T-helper 2 cell treated with Interferon-gamma antibody and Interleukin-4, amounts not matched to agents 5 μg/mL and 100 μg/mL, for 36 hours (primary cell): ENCODE measurements at regions not wholly inside any gene's neighbourhood (a gene's known extent, or its start where the extent isn't known, plus 50 kb on each side); places are given as distances from the start of the nearest gene placed in this dataset.
"Not testable (repeated sequence)": the region's sequence is repeated elsewhere in the genome, so short reads cannot be mapped to it uniquely, and the experiment has no call there.

Experiments used
- DNase-seq: peaks from one replicate; pipeline ENCODE4 v3.0.0; 2021; ENCODE audit warnings: low spot score
- H3K27ac Mint-ChIP-seq: one replicate; pipeline ENCODE4 v1.8.0; 2021; ENCODE audit warnings: mild to moderate bottlenecking, mixed read lengths
- H3K27me3 Mint-ChIP-seq: one replicate; pipeline ENCODE4 v1.8.0; 2021; ENCODE audit warnings: low read depth, mixed read lengths
- H3K36me3 Mint-ChIP-seq: one replicate; pipeline ENCODE4 v1.8.0; 2021; ENCODE audit warnings: low read depth, mixed read lengths
- H3K4me1 Mint-ChIP-seq: one replicate; pipeline ENCODE4 v1.8.0; 2021; ENCODE audit warnings: low read depth, mixed read lengths
- H3K4me3 Mint-ChIP-seq: one replicate; pipeline ENCODE4 v1.8.0; 2022; ENCODE audit warnings: mild to moderate bottlenecking, moderate library complexity, mixed read lengths
- H3K9me3 Mint-ChIP-seq: one replicate; pipeline ENCODE4 v1.8.0; 2021; ENCODE audit warnings: mixed read lengths

DNA sequence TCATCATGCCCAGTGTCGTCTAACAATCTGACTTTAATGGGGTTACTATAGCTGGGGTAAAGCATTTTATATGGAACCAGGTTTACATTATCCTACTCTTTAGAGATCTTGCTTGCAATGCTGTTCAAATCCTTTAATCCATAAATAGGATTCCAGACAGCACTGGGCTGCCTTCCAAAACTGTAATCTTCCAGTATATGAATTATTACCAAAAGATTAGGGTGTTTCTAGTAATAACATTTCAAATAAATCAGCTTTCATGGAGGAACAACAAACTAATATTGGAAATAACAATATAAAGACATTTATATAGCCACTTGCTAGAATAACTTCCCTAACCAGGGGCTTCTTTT lies 88.6 kb upstream of the PLXNA2 start:
- peaks cover 14% of the 10 kb centered on the region for H3K27me3 Mint-ChIP-seq
- no peaks in the 10 kb centered on the region for H3K9me3 Mint-ChIP-seq
- no peaks in the 10 kb centered on the region for H3K36me3 Mint-ChIP-seq
- DNase-seq: no peak
- H3K27ac Mint-ChIP-seq: no peak overlapping the region
- no peaks in the 10 kb centered on the region for H3K4me1 Mint-ChIP-seq
- H3K4me3 Mint-ChIP-seq: no peak overlapping the region

DNA sequence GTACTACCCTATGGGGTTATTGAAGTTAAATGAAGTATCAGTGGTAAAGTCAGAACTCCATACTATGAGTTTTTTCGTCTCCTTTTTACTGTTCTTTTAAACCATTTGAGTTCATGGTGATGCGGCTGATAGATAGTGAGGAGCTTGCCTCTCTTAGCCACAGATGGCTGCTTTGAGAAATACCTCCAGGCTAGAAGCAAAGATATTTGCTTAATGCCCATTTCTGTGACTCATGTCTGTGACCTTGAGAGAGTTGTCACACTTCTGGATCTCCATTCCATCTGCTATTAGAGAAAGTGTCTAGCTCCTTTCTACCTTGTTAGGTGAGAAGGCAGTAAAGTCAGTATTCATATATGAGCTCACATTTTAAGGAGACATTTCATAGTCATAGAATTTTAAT lies 89.5 kb upstream of the PLXNA2 start:
- DNase-seq: no peak
- H3K9me3 Mint-ChIP-seq: no peaks in the 10 kb centered on the region
- H3K4me3 Mint-ChIP-seq: no peak overlapping the region
- no peaks in the 10 kb centered on the region for H3K4me1 Mint-ChIP-seq
- no peak overlapping the region for H3K27ac Mint-ChIP-seq
- H3K36me3 Mint-ChIP-seq: no peaks in the 10 kb centered on the region
- H3K27me3 Mint-ChIP-seq: peaks cover 14% of the 10 kb centered on the region

DNA sequence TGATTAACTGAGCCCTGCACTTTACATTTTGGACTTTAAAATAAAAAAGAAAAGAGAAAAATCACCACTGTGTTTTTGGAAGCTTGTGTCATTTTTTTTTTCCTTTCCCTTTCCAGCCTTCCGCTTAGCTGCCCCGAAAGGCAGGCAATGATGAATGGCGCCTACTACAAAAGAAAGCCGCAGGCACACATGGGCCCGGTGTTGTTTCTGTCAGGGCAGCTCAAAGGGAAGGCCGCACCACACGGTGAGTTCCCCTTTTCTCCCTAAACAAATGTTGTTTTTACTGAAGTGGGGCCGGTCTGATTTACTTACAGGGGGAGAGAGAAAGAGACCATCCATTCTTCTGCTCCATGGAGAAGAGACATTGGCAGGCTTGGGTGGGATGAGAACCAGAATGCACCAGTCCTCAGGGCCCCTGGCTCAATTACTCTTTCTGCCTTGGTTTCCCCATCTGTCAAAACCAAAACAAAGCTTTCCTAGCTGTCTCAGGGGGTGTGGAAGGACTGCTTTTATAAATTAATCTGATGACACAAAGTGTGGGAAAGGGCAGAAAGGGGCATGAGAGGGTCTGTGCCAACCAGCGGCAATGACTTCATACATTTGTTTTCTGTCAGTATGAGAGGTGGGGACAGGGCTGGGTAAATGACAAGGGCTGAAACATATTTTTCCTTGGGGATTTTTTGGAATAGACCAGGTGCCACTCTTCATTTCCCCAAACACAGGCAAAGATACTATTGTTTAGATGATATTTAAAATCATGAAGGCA lies 91.4 kb upstream of the PLXNA2 start:
- DNase-seq: no peak
- no peak overlapping the region for H3K4me3 Mint-ChIP-seq
- no peaks in the 10 kb centered on the region for H3K36me3 Mint-ChIP-seq
- H3K9me3 Mint-ChIP-seq: no peaks in the 10 kb centered on the region
- peaks cover 11% of the 10 kb centered on the region for H3K27me3 Mint-ChIP-seq
- no peaks in the 10 kb centered on the region for H3K4me1 Mint-ChIP-seq
- no peak overlapping the region for H3K27ac Mint-ChIP-seq

DNA sequence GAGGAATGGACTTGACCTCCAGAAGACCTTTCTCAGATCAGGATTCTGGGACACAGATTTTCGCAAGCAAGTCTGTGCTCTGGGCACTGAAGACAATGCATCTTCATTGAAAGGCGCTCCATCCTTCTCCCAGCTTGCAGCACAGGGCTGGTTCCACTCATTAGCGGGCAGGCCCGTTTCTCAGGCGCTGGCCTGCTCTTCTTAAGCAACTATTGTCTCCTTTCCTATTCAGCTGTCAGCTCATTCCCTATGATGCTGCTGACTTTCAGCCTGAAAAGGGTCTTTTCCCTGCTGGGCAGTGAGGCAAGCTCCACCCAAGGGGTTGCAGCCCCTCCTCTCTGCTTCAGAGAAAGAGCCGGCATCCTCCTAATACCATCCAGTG lies 91.9 kb upstream of the PLXNA2 start:
- H3K36me3 Mint-ChIP-seq: no peaks in the 10 kb centered on the region
- H3K9me3 Mint-ChIP-seq: no peaks in the 10 kb centered on the region
- no peaks in the 10 kb centered on the region for H3K4me1 Mint-ChIP-seq
- no peak for DNase-seq
- peaks cover 10% of the 10 kb centered on the region for H3K27me3 Mint-ChIP-seq
- no peak overlapping the region for H3K27ac Mint-ChIP-seq
- H3K4me3 Mint-ChIP-seq: no peak overlapping the region

DNA sequence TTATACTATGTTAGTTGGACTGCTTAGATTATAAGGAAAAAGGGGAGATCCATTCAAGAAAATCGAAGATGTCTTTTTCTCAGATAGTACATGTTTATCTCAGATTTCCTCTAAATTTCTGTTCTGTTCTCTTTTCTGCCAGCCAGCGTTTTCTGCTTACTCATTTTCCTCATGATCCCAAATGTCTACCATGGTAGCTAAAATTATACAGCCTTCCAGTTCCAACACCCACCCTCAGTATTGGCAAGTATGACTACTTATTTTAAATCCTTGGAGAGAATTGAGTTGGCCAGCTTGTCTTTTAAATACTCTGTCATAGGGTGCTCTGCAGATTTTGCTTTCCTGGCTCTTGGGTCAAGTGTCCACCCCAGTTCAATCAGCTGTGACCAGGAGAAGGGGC lies 95.7 kb upstream of the PLXNA2 start:
- H3K27ac Mint-ChIP-seq: no peak overlapping the region
- no peak for DNase-seq
- H3K4me1 Mint-ChIP-seq: no peaks in the 10 kb centered on the region
- peaks cover 4% of the 10 kb centered on the region for H3K27me3 Mint-ChIP-seq
- H3K4me3 Mint-ChIP-seq: no peak overlapping the region
- H3K9me3 Mint-ChIP-seq: no peaks in the 10 kb centered on the region
- no peaks in the 10 kb centered on the region for H3K36me3 Mint-ChIP-seq

DNA sequence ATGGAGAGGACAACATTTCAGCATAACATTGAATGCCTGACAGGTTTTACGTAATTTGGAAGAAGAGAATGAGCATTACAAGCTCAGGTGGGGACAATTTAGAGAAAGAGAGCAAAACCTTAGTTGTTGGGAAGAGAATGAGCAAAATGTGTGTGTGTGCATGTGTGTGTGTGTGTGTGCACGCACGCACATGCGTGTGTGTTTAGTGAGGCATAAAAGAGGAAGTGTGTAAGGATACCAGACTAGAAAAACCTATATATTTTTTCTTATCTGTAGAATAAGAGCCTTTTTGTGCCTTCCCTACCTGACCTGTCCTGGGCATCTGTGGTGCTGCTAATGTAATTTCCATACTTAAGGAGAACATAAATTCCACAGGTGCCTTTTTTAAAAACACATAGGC lies 99.0 kb upstream of the PLXNA2 start:
- Mint-ChIP-seq H3K27me3 (no peaks in the 10 kb centered on the region), H3K4me3 (no peak overlapping the region), H3K9me3 (no peaks in the 10 kb centered on the region), H3K4me1 (no peaks in the 10 kb centered on the region), H3K27ac (no peak overlapping the region), H3K36me3 (no peaks in the 10 kb centered on the region)
- no peak for DNase-seq

DNA sequence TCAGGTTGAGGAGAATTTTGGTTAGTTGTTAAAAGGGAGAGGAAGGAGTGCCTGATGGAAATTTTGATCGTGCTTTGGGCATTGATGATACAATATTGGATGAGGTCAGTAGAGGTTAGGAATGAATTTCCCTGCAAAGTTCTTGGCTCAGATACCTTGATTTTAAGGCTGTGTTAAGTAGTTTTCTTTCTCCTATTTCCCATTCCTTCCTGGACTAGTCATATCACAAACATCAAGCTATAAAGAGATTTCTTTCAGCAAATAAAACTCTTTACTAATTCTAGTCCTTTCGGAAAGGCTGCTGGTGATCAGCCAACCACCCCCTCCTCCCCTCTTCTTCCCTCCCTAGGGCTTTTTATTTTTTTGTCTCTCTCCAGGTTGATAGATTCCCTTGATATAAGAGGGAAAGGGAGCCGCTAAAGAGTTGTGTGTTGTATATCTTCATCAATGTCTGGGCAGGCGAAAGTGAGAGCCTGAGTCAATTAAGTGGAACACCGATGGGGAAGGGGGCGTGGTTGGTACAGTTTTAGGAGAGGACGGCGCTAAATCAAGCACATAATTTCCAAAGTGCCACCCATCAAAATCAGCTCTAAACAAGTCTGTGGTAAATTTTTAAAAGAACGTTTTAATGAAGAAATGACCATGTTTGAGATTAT lies 100.1 kb upstream of the PLXNA2 start:
- no peaks in the 10 kb centered on the region for H3K4me1 Mint-ChIP-seq
- H3K36me3 Mint-ChIP-seq: no peaks in the 10 kb centered on the region
- H3K4me3 Mint-ChIP-seq: no peak overlapping the region
- H3K27ac Mint-ChIP-seq: no peak overlapping the region
- no peak for DNase-seq
- no peaks in the 10 kb centered on the region for H3K27me3 Mint-ChIP-seq
- H3K9me3 Mint-ChIP-seq: no peaks in the 10 kb centered on the region

DNA sequence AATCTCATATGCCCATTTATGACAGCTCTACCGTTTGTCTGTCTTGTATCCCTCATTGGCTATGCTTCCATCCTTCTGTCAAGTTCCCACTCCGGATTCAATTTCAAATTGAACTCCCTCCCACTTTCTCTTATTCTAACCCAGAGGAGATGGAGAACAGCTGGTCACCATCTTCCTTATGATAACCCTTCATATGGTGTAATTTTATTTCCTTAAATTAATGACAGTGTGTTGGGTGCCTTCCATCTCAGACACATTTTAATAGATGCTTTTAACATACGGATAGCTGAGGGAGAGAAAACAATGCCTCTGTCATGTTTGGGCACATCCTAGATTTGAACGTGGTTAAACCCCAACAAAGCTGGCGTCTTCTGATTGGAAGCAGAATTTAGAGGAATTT lies 103.0 kb upstream of the PLXNA2 start:
- DNase-seq: no peak
- H3K4me1 Mint-ChIP-seq: no peaks in the 10 kb centered on the region
- no peak overlapping the region for H3K27ac Mint-ChIP-seq
- no peaks in the 10 kb centered on the region for H3K36me3 Mint-ChIP-seq
- no peaks in the 10 kb centered on the region for H3K27me3 Mint-ChIP-seq
- H3K9me3 Mint-ChIP-seq: no peaks in the 10 kb centered on the region
- no peak overlapping the region for H3K4me3 Mint-ChIP-seq

DNA sequence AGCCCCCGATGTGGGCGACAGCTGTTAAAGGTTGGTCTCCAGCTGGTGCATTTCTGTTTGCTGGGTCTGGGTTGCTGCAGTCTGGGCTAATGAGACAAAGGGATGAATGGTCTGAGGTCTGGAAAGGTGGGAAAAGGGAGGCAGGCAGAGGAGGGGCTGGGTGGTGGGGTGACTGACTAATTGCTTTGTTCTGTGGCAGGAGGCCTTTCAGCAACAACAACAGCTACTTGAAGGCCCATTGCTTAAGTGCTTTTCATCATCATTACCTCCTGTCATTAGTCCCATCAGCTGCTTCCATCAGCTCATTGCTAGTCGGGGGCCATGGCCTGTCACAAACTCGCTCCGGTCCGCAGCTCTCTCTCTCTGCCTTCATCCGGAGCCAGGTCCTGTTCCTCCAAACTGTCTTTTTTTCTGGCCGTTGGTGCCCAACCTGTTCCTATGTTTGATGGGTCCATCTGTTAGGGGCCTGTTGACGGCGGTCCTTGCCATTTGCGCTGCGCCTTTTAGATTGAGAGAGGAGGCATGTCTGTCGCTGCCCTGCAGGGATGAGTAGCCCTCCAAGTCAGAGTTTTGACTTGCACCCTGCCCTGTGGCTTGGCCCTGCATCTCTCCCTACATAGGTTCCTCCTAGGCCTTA lies 105.6 kb upstream of the PLXNA2 start:
- Mint-ChIP-seq H3K4me3 (no peak overlapping the region), H3K9me3 (no peaks in the 10 kb centered on the region), H3K27ac (no peak overlapping the region), H3K27me3 (no peaks in the 10 kb centered on the region), H3K36me3 (no peaks in the 10 kb centered on the region), H3K4me1 (no peaks in the 10 kb centered on the region)
- DNase-seq: no peak

DNA sequence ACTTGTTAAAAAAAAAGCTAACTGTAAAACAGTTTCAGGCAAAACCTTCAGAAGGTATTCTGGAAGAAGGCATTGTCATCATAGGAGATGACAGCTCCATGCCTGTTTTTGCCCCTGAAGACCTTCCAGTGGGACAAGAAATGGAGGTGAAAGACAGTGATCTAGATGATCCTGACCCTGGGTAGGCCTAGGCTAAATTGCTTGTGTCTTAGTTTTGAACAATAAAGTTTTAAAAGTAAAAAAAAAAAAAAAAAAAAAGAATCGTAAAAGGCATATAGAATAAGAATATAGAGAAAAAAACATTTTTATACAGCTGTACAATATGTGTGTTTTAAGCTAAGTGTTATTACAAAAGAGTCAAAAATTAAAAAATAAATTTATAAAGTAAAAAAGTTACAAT lies 106.6 kb upstream of the PLXNA2 start:
- no peak for DNase-seq
- H3K4me1 Mint-ChIP-seq: no peaks in the 10 kb centered on the region
- H3K27me3 Mint-ChIP-seq: no peaks in the 10 kb centered on the region
- no peaks in the 10 kb centered on the region for H3K36me3 Mint-ChIP-seq
- H3K27ac Mint-ChIP-seq: no peak overlapping the region
- H3K9me3 Mint-ChIP-seq: no peaks in the 10 kb centered on the region
- H3K4me3 Mint-ChIP-seq: no peak overlapping the region

DNA sequence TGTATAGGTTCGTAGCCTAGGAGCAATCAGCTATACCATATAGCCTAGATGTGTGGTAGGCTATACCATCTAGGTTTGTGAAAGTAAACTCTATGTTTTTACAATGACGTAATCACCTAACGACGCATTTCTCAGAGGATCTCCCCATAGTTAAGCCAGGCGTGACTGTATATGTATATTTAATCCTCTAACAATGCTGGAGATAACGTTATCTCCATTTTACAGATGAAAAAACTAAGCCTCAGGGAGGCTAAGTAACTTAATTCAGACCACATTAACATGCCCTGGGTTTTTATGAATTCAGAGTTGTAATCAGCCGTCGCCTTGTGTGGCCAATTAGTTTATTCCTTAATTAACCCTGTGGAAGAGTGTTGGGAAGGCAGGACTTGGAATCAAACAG lies 107.7 kb upstream of the PLXNA2 start:
- Mint-ChIP-seq H3K4me3 (no peak overlapping the region), H3K27ac (no peak overlapping the region), H3K4me1 (no peaks in the 10 kb centered on the region), H3K36me3 (no peaks in the 10 kb centered on the region), H3K9me3 (no peaks in the 10 kb centered on the region), H3K27me3 (no peaks in the 10 kb centered on the region)
- DNase-seq: no peak

DNA sequence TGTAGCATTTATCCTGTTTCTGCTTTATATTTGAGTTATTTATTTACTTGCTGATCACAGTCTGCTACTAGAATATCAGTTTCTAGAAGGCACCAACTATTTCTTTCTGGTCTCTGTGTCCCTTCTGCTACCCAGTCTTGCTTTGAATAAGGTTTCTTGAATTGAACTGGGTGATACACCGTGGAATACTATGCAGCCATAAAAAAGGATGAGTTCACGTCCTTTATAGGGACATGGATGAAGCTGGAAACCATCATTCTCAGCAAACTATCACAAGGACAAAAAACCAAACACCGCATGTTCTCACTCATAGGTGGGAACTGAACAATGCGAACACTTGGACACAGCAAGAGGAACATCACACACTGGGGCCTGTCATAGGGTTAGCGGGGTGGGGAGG lies 109.6 kb upstream of the PLXNA2 start:
- H3K27me3 Mint-ChIP-seq, H3K9me3 Mint-ChIP-seq, H3K36me3 Mint-ChIP-seq, DNase-seq, H3K27ac Mint-ChIP-seq, H3K4me3 Mint-ChIP-seq, H3K4me1 Mint-ChIP-seq: not testable (repeated sequence)

DNA sequence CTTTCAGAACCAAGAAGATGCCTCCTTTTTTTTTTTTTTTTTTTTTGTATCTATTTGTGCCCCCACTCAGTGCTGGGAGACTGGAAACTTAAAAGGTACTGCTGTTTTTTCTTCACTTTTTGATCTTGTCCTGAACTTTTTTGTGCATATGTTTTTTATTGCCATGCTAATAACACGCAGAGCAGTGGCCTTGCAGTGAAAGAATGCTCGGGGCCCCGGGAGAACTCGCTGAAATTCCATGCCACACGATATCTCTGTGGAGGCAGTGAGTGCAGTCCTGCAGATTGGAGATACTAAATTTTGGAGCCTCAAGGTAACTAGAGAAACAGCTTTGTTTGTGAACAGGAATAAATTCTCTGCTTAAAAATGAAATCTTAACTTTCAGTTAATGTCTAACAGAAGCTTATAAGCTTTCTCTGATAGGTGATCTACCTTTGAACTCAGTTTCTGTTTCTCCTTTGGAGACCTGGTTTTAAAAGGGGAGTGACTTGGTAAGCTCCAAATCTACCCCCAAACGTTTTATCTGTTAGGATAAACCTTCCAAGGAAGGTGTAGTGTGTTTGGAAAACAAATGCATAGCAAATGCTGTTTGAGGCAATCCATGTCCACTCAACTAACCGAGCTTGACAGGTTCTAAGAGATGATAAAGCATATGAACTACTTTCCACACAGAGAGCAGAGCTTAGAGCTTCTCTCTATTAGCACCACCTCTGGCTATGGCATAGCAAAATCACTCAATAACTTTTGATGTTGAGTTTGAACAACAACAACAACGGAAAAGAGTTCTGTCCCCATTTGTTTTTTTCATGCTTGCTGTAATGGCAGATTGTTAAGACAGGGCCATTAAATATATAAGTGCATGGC lies 113.7 kb upstream of the PLXNA2 start:
- Mint-ChIP-seq H3K4me3 (no peak overlapping the region), H3K4me1 (no peaks in the 10 kb centered on the region), H3K27me3 (no peaks in the 10 kb centered on the region), H3K27ac (no peak overlapping the region), H3K36me3 (no peaks in the 10 kb centered on the region), H3K9me3 (no peaks in the 10 kb centered on the region)
- DNase-seq: no peak

DNA sequence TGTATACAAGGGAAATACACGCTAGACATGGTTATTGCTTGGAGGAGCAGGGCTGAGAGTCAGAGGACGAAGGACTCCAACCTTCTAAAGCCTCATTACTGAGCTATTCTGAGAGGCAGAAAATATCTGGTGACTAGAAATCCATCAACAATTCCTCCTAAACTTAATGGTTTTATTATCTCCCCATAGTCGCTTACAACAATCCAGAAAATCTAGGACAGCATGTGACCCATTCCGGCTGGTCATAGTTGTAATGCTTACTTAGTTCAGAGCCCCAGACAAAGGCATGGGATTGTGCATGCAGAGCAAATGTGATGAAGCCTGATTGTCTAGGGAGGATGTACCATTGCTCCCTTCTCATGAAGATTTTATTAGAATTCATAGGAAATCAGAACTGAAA lies 114.5 kb upstream of the PLXNA2 start:
- no peaks in the 10 kb centered on the region for H3K36me3 Mint-ChIP-seq
- no peak overlapping the region for H3K4me3 Mint-ChIP-seq

More for the DNA sequence above, 114.5 kb upstream of the PLXNA2 start:
- no peak overlapping the region for H3K27ac Mint-ChIP-seq
- DNase-seq: no peak
- no peaks in the 10 kb centered on the region for H3K4me1 Mint-ChIP-seq
- no peaks in the 10 kb centered on the region for H3K27me3 Mint-ChIP-seq
- no peaks in the 10 kb centered on the region for H3K9me3 Mint-ChIP-seq
